ENCODE measurements at regions not wholly inside any gene's neighbourhood (a gene's known extent, or its start where the extent isn't known, plus 50 kb on each side); places are given as distances from the start of the nearest gene placed in this dataset.

GRCh38 chr1:79662596-79662995, 656.1 kb upstream of the ADGRL4 start:
- TF ChIP-seq CTCF (IDR thresholded peaks at IDR 0.05) (no peak), POLR2AphosphoS5 (IDR thresholded peaks at IDR 0.05) (no peak)

Data from sigmoid colon (tissue), 4 donors.